HG02610 (cell line): ENCODE measurements at regions not wholly inside any gene's neighbourhood (a gene's known extent, or its start where the extent isn't known, plus 50 kb on each side); places are given as distances from the start of the nearest gene placed in this dataset.
"Not testable (repeated sequence)": the region's sequence is repeated elsewhere in the genome, so short reads cannot be mapped to it uniquely, and the experiment has no call there.

ENCODE experiments used
- ATAC-seq: cut with Tn5 transposase; IDR thresholded peaks from one replicate; pipeline ENCODE4 v1.9.1; 2021; ENCODE audit warnings: mild to moderate bottlenecking, moderate library complexity; ENCODE audit not compliant: unreplicated experiment

DNA sequence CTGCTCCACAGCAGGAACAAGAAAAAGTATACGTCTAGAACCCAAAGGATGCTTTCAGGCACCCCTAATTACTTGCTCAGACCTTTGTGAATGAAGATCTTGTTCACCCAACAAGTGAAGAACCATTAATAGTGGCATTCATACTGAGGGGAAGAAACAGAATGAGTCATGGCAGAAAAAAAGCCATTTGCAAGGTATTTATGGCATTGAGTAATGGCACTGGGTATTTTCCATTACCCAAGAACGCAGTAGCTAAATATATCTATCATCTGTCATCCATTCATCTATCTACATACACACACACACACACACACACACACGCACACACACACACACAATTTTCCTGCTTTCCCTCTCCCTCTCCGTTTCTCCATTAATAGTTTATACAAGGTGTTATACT is 56.4 kb upstream of the XIRP2 start:
- no peak for ATAC-seq

- ATAC-seq: no peak
Observed at GRCh38 chr2:166825914-166826313, 62.4 kb upstream of the XIRP2 start.

DNA sequence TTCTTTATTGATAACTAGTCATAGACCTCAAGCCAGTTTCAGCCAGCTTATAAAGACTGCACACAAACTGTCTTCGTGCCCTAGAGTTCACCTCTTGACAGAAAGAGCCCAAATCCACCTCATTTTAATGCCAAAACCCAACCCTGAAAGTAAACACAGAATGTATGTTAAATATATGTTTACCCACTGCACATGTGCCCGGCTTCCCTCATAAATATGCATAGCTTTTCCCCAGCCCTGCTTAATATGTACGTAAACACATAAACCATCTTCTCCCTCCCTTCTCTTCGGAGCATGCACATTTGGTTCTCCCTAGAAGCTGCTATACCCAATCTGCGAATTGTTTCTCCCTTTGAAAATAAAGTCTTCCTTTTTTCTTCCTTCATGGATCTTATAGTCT is 73.9 kb upstream of the XIRP2 start:
- ATAC-seq: no peak

DNA sequence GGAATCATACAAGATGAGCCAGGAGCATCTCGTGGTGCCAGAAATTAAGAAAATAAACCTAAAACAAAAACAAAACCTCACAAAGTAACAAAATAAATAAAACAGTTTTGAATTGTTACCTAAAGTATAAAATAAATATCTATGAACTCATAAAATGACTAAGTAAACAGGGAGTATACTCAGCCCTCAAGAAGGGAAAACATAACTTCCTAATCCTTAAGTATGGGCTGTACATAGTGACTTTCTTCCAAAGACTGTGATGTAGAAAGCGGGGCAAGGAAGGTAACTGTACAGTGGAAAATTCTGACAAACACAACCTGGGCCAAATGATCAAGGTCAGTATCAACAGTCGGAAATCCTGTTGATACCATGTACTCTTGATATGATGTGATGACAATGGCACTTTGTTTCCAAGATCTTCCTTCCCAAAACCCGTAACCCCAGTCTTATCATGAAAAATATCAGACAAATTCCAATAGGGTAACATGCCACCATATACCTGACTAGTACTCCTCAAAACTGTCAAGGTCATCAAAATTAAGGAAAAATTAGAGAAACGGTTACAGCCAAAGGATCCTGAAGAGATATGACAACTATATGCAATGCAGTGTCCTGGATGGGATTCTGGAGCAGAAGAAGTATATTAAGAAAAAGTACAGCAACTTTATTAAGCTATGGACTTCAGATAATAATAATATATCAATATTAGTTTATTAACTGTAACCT is 76.0 kb upstream of the XIRP2 start:
- ATAC-seq: no peak

GRCh38 chr2:166805753-166806152 is 82.5 kb upstream of the XIRP2 start:
- no peak for ATAC-seq

DNA sequence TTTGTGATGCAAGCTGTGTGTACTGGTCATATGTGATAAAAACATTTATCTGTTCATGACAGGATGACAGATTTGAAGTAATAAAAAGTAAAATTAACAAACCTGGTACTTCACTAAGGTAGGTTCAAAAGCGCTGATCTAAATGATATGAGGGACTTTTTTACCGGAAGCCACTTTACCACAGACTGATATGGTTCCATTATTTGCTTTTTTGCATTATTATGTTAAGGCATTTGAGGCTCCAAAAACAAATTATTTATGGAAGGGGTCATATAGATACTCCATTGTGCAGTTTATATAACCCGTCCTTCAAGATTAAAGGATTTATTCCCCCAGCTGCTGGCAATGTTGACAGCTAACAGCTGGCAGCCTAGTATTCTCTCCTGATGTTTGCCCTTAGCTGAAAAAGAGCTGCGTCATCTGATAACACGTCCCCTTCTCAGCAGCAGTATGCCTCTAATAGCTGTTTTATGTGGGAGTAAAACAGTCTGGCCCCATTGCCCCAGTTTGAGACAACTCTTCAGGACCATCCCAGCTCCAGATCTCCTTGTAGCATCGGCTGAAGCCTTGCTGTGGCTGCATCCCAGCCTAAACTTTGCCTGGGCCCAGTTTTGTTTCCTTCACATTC is 84.8 kb upstream of the XIRP2 start:
- ATAC-seq: no peak

- ATAC-seq: no peak
Observed at GRCh38 chr2:166802475-166802874, 85.8 kb upstream of the XIRP2 start.

DNA sequence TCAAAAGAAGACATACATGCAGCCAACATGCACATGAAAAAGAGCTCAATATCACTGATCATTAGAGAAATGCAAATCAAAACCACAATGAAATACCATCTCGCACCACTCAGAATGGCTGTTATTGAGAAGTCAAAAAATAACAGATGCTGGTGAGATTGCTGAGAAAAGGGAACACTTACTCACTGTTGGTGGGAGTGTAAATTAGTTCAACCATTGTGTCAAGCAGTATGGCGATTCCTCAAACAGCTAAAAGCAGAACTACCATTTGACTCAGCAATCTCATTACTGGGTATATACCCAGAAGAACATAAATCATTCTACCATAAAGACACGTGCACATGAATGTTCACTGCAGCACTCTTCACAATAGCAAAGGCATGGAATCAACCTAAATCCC is 95.5 kb upstream of the XIRP2 start:
- ATAC-seq: no peak

- no peak for ATAC-seq
Observed at GRCh38 chr2:166786707-166787106, 101.6 kb upstream of the XIRP2 start.

GRCh38 chr2:166784296-166784946 is 103.9 kb upstream of the XIRP2 start:
- no peak for ATAC-seq

- no peak for ATAC-seq
Observed at GRCh38 chr2:166775176-166775575, 113.1 kb upstream of the XIRP2 start.

DNA sequence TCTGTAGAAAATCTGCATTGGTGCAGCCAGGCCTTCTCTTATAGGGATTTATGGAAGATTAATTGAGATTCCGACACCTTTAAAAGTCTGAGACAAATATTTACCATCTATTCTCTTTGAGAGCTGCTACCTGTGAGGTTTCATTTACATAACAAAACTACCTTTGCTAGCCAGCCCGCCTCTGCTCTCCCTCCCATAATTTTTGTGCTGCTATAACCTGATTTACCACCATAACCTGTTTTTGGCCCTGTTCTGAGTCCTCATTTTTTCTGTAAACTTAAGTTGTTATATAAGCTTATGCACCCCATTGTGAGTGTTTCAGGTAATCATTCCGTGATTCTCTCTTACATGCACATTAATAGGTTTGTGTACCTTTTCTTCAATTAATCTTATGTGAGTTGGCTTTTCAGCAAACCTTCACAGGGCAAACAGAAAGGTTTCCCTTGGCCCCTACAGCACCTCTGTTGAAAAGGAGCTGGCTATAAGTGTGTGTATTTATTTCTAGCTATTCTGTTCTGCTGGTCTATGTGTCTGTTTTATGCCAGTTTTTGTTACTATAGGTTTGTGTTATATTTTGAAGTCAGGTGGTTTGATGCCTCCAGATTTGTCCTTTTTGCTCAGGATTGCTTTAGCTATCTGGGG is 114.9 kb upstream of the XIRP2 start:
- no peak for ATAC-seq

- ATAC-seq: no peak
Observed at GRCh38 chr2:166768393-166769123, 119.7 kb upstream of the XIRP2 start.

GRCh38 chr2:166766769-166767322 is 121.4 kb upstream of the XIRP2 start:
- ATAC-seq: not testable (repeated sequence)

DNA sequence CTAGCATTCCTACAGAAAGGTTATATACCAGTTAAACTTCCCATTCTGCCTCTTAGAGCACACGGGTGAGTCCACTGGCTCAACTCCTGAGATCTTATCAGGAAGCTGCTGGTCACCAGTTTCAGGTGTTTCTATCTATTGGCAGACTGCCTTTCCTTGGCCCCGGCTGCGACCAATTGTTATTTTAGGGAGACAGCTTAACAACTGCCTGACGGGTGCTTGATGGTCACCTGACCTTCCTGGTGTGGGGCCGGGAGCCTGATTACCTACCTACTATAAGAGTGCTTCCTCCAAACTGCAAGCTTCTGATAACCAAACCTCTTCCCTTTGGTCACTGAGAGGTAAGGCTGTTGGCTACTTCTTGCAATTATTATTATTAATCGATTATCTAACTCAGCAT is 122.1 kb upstream of the XIRP2 start:
- ATAC-seq: no peak

GRCh38 chr2:166765141-166765540 is 123.1 kb upstream of the XIRP2 start:
- ATAC-seq: no peak

DNA sequence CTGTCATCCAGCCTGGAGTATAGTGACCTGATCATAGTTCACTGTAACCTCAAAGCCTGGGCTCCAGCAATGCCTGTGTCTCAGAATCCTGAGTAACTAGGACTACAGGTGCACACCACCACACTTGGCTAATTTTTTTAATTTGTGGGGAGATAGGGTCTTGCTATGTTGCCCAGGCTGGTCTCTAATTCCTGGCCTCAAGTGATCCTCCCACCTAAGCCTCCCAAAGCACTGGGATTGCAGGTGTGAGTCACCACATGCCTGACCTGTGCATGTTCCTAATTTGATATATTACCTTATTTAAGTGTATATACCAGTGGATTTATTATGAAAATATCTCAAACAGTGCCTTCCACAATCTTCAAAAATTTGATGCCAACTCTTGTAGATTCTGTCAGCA is 123.6 kb upstream of the XIRP2 start:
- ATAC-seq: no peak

DNA sequence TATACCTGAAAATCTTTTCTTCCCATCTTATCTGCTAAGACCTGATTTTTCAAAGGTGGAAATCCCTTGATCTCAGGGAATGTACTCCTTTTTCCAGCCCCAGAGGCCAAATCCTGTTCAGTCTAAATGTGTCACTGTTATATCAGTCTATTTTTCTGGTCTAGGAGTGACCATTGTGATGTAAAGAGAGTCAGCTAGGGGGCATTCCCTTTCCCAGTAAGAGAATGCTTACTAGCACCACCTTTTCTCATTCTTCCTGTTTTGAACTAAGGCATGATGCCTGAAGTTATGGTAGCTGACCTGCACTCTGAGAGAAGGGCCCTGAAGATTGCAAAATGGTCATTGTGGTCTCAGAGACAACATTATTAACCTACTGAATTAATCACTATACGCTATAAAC is 124.1 kb upstream of the XIRP2 start:
- ATAC-seq: no peak

GRCh38 chr2:166762746-166763145 is 125.5 kb upstream of the XIRP2 start:
- no peak for ATAC-seq

- no peak for ATAC-seq
Observed at GRCh38 chr2:166758956-166759355, 129.3 kb upstream of the XIRP2 start.

DNA sequence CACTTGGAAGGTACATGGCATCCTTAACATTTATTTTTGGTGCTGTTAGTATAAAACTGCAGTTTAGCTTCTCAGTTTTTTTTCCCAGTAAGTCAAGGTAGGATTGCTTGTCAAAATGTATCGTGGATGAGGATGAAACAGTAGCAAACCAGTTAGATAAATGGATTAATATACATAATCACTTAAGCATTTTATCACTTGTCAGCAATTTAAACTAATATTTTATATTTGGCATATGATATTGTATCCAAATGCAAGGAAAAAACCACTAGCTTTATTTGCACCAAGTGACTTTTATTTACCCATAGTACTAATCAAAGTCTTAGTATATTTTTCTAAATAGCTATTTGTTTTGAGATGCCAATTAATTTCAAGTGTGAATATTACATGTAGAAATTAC is 137.7 kb upstream of the XIRP2 start:
- no peak for ATAC-seq
